Hepatocyte (in vitro differentiated cells): ENCODE measurements at regions not wholly inside any gene's neighbourhood (a gene's known extent, or its start where the extent isn't known, plus 50 kb on each side); places are given as distances from the start of the nearest gene placed in this dataset.
A peak's percentile ranks its signal among the peaks of the same experiment; 100 is the strongest.

Experiments
- DNase-seq: peaks from one replicate; pipeline ENCODE4 v3.0.0-alpha.2; 2016; ENCODE audit warnings: low spot score
- H2AFZ ChIP-seq: fragments of 200-600 bp; sonication (generic); 2 replicates; pipeline ENCODE4 v1.6.0; 2016; ENCODE audit warnings: antibody characterized with exemption, mild to moderate bottlenecking
- H3K27ac ChIP-seq: fragments of 200-600 bp; sonication (generic); 2 replicates; pipeline ENCODE4 v1.5.1; 2016; ENCODE audit warnings: mild to moderate bottlenecking
- H3K27me3 ChIP-seq: fragments of 200-600 bp; sonication (generic); 2 replicates; pipeline ENCODE4 v1.6.1; 2016
- H3K36me3 ChIP-seq: fragments of 200-600 bp; sonication (generic); replicated peaks from 2 replicates; pipeline ENCODE4 v1.5.1; 2016; ENCODE audit warnings: low read depth; ENCODE audit not compliant: insufficient read depth
- H3K4me1 ChIP-seq: fragments of 200-600 bp; sonication (generic); 2 replicates; pipeline ENCODE4 v1.5.1; 2016; ENCODE audit warnings: mild to moderate bottlenecking, moderate library complexity; ENCODE audit not compliant: insufficient read depth
- H3K4me2 ChIP-seq: fragments of 200-600 bp; sonication (generic); 2 replicates; pipeline ENCODE4 v1.6.0; 2016
- H3K4me3 ChIP-seq: fragments of 200-600 bp; sonication (generic); 2 replicates; pipeline ENCODE4 v1.5.1; 2016; ENCODE audit warnings: mild to moderate bottlenecking
- H3K79me2 ChIP-seq: fragments of 200-600 bp; sonication (generic); 2 replicates; pipeline ENCODE4 v1.6.0; 2017; ENCODE audit warnings: mild to moderate bottlenecking
- H3K9me2 ChIP-seq: fragments of 200-600 bp; sonication (generic); replicated peaks from 2 replicates; pipeline ENCODE4 v1.6.0; 2017; ENCODE audit warnings: mild to moderate bottlenecking; ENCODE audit not compliant: insufficient read depth
- H3K9me3 ChIP-seq: fragments of 200-600 bp; sonication (generic); 2 replicates; pipeline ENCODE4 v1.5.1; 2016; ENCODE audit warnings: low read depth, mild to moderate bottlenecking
- H4K20me1 ChIP-seq: fragments of 200-600 bp; sonication (generic); 2 replicates; pipeline ENCODE4 v1.6.0; 2016; ENCODE audit warnings: mild to moderate bottlenecking; ENCODE audit not compliant: insufficient read depth, poor library complexity, severe bottlenecking
- CTCF ChIP-seq: fragments of 200-600 bp; sonication (generic); IDR thresholded peaks from 2 replicates; pipeline ENCODE4 v1.5.1; 2016; ENCODE audit warnings: antibody characterized with exemption, mild to moderate bottlenecking; ENCODE audit not compliant: poor library complexity
- EZH2 ChIP-seq: fragments of 200-600 bp; sonication (generic); IDR thresholded peaks from 2 replicates; pipeline ENCODE4 v1.6.1; 2016; ENCODE audit warnings: antibody characterized with exemption, mild to moderate bottlenecking, borderline replicate concordance
- EZH2phosphoT487 ChIP-seq: fragments of 200-600 bp; sonication (generic); IDR thresholded peaks from one replicate; pipeline ENCODE4 v1.6.1; 2018; ENCODE audit warnings: antibody characterized with exemption, mild to moderate bottlenecking, low read depth, moderate library complexity; ENCODE audit not compliant: unreplicated experiment, severe bottlenecking
- WGBS: methylation state at CpG from one replicate; pipeline ENCODE4 v1.1.6; 2016; ENCODE audit warnings: low lambda C conversion rate; ENCODE audit errors: missing lambda C conversion rate; 5-methylcytosine and 5-hydroxymethylcytosine counted together

DNA sequence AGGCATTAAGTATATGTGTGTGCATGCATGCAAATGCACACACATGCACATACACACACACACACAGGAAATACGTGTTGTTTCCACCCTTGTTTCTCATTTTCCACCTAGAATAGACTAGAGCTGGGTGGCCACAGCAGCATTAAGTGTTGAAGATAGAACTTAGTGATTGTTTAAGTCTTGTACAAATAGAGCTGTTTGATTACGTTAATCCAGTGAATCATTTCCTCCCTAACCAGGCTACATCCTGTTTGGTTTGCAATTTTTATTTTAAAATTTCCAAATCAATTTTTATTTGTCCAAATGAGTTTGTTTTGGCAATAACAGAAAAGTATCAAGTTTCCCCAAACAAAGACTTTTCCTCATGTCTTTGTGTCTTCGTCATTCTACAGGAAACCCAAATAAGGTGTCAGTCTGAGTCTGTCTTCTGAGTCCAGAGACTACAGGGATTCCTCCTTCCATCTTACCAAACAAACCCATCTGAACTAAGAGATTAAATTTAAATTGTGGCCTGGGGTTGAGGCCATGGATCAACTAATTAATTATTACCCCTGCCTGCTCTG, 74.6 kb upstream of the GALNT5 start:
- Histone ChIP-seq H3K4me1 (no peaks in the 10 kb centered on the region), H3K4me2 (no peak overlapping the region), H3K79me2 (no peaks in the 10 kb centered on the region), H3K27ac (no peak overlapping the region), H3K27me3 (no peaks in the 10 kb centered on the region), H3K9me3 (no peaks in the 10 kb centered on the region), H3K36me3 (no peaks in the 10 kb centered on the region), H3K9me2 (no peaks in the 10 kb centered on the region), H4K20me1 (no peaks in the 10 kb centered on the region), H2AFZ (no peak overlapping the region), H3K4me3 (no peak overlapping the region)
- DNase-seq = no peak
- WGBS = 39% methylated on average over 3 of the region's 3 CpGs
- no peak for TF ChIP-seq EZH2phosphoT487
- no peak for TF ChIP-seq CTCF
- no peak for TF ChIP-seq EZH2

- WGBS = 85% methylated on average over 3 of the region's 3 CpGs
- no peaks in the 10 kb centered on the region for H4K20me1 ChIP-seq
- DNase-seq = no peak
Observed at GRCh38 chr2:157184161-157184895, 73.2 kb upstream of the GALNT5 start.

DNA sequence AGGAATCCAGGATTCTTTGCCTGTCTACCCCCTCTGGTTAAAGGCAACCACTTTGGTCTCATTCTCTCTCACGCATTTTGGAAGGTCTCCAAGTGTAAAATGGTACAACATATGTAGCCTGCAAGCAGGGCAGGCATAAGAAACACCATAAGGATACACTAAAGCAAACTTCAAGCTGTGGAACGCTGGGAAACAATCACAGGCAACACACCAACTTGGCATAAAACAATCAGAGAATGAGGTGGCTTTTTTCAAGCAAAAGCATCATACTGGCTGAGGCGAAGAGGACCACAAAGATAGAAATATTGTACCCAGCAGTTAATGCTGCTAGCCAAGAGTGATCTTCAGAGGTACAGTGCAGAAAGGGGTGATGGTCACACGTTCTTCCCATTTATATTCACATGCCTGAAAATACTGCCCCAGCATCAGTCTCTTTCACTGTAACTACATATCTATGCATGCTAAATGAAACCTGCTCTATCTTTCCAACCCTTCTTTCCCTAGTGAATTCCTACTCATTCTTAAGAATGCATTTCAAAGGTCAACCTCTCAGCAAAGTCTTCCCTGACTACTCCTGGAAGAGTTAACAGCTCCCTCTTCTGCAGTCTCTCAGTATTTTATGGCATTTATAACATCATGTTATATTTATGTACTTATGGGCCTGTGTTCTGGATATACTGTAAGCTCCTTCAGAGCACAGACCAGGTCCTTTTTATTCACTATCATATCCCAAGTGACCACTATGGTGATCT, 71.9 kb upstream of the GALNT5 start:
- H3K79me2 ChIP-seq = no peaks in the 10 kb centered on the region
- DNase-seq = peak; percentile 11
- H3K27me3 ChIP-seq = no peaks in the 10 kb centered on the region
- H3K9me2 ChIP-seq = no peaks in the 10 kb centered on the region
- H2AFZ ChIP-seq = no peak overlapping the region
- H4K20me1 ChIP-seq = no peaks in the 10 kb centered on the region
- H3K4me3 ChIP-seq = no peak overlapping the region
- no peaks in the 10 kb centered on the region for H3K4me1 ChIP-seq
- peak; percentile 20 for TF ChIP-seq CTCF
- no peak for TF ChIP-seq EZH2
- no peaks in the 10 kb centered on the region for H3K36me3 ChIP-seq
- no peak overlapping the region for H3K4me2 ChIP-seq
- no peak overlapping the region for H3K27ac ChIP-seq
- 87% methylated on average over 4 of the region's 4 CpGs for WGBS
- H3K9me3 ChIP-seq = no peaks in the 10 kb centered on the region

More at GRCh38 chr2:157184161-157184895, 73.2 kb upstream of the GALNT5 start:
- H3K9me2 ChIP-seq = no peaks in the 10 kb centered on the region
- TF ChIP-seq CTCF (no peak), EZH2phosphoT487 (no peak)
- no peaks in the 10 kb centered on the region for H3K79me2 ChIP-seq
- H3K27me3 ChIP-seq = no peaks in the 10 kb centered on the region
- H3K9me3 ChIP-seq = no peaks in the 10 kb centered on the region
- H3K36me3 ChIP-seq = no peaks in the 10 kb centered on the region
- H3K4me2 ChIP-seq = no peak overlapping the region
- H3K27ac ChIP-seq = no peak overlapping the region
- no peak overlapping the region for H2AFZ ChIP-seq
- H3K4me3 ChIP-seq = no peak overlapping the region
- H3K4me1 ChIP-seq = no peaks in the 10 kb centered on the region
